ENCODE measurements at regions not wholly inside any gene's neighbourhood (a gene's known extent, or its start where the extent isn't known, plus 50 kb on each side); places are given as distances from the start of the nearest gene placed in this dataset.

DNA sequence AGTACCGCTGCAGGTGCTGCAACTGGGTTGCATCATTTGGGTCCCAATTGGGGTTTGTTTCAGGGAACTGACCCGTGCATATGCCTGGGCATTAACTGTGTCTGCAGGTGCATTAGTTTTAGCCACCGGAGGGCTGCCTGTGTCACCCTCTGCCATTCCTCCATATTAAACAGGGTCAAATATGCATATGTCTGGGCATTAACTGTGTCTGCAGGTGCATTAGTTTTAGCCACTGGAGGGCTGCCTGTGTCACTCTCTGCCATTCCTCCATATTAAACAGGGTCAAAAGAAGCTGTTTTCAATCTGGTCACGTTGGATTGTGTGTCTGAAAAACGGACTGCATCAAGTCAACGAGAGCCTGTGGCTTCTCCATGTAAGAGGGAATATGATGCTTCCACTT, 1317.0 kb downstream of the TMEM121 start:
- Histone ChIP-seq H3K27ac (ENCODE audit: low read length) (no peak overlapping the region), H3K79me2 (ENCODE audit: low read length) (no peaks in the 10 kb centered on the region), H3F3A (ENCODE audit: low read length, unreplicated experiment) (no peaks in the 10 kb centered on the region), H3K4me1 (ENCODE audit: insufficient read depth, low read length) (peaks cover 42% of the 10 kb centered on the region), H3K9me2 (replicated peaks; ENCODE audit: low read length) (no peaks in the 10 kb centered on the region), H3K27me3 (ENCODE audit: low read length) (no peaks in the 10 kb centered on the region), H3K9me3 (ENCODE audit: low read length) (no peaks in the 10 kb centered on the region), H3K9ac (ENCODE audit: low read length) (0 out of 2 replicates have a peak overlapping the region, but pooled peaks have one; percentile 76), H3K4me3 (ENCODE audit: low read length) (peak overlapping the region; percentile 83), H3K36me3 (ENCODE audit: low read depth, low read length) (no peaks in the 10 kb centered on the region), H2AFZ (ENCODE audit: low read length) (peak overlapping the region; percentile 94), H3K4me2 (ENCODE audit: low read length) (peak overlapping the region; percentile 95), H4K20me1 (ENCODE audit: low read length) (no peaks in the 10 kb centered on the region)
- CTCF ChIA-PET = interaction anchor here (1.1 kb wide), 1 partner anchor 29 kb away, joined by 5 read pairs; no protein-coding TSS in a partner anchor
- no peak for ATAC-seq
- no peak for DNase-seq
- no TSS peak for BruUV-seq (replicated peaks)
- TF ChIP-seq EZH2 (IDR thresholded peaks at IDR 0.05; ENCODE audit: low read length, unreplicated experiment) = no peak
- no peak for TF ChIP-seq EZH2phosphoT487 (IDR thresholded peaks at IDR 0.05; ENCODE audit: borderline replicate concordance, low read length)
- no peak for TF ChIP-seq CTCF (conservative IDR thresholded peaks at IDR 0.05; ENCODE audit: low read depth, low read length)
- intact Hi-C loops (cut with micrococcal nuclease) = no loop called here
- POLR2A ChIA-PET (ENCODE audit: unreplicated experiment) = no interaction called here

DNA sequence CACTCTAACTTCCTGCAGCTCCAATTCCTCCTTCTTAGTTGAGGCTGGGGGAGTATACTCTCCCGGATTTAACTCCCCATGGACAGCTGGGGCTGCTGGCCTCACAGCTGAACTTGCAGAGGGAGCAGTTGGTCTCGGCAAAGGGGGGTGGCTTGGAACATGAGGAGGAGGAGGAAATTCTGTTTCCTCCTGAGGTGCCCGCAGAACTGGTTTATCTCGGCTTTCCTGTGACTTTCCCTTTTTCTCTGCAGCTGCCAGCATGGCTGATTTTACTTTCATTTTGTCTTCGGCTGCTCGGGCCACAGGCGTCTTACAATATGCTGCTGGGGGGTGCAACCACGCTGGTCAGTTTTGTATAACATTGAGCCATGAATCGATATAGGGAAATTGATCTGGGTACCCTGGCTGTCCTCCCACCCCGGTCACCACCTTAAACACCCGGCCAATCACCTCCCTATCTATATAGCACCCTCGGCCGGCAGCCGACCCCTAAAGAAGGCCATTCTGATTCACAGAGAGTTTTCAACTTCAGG, 1317.6 kb downstream of the TMEM121 start:
- TF ChIP-seq EZH2 (IDR thresholded peaks at IDR 0.05; ENCODE audit: low read length, unreplicated experiment) (no peak), CTCF (conservative IDR thresholded peaks at IDR 0.05; ENCODE audit: low read depth, low read length) (no peak), EZH2phosphoT487 (IDR thresholded peaks at IDR 0.05; ENCODE audit: borderline replicate concordance, low read length) (no peak)
- H3K27ac ChIP-seq (ENCODE audit: low read length) = peak overlapping the region; percentile 78
- peak overlapping the region; percentile 83 for H3K4me3 ChIP-seq (ENCODE audit: low read length)
- peak overlapping the region; percentile 94 for H2AFZ ChIP-seq (ENCODE audit: low read length)
- H3K4me2 ChIP-seq (ENCODE audit: low read length) = peak overlapping the region; percentile 95
- peaks cover 47% of the 10 kb centered on the region for H3K4me1 ChIP-seq (ENCODE audit: insufficient read depth, low read length)
- no peaks in the 10 kb centered on the region for H3K79me2 ChIP-seq (ENCODE audit: low read length)
- POLR2A ChIA-PET (ENCODE audit: unreplicated experiment) = no interaction called here
- DNase-seq (peak; percentile 57), ATAC-seq (peak; percentile 34)
- no peaks in the 10 kb centered on the region for H4K20me1 ChIP-seq (ENCODE audit: low read length)
- H3K9ac ChIP-seq (ENCODE audit: low read length) = peak overlapping the region; percentile 76
- no peaks in the 10 kb centered on the region for H3K36me3 ChIP-seq (ENCODE audit: low read depth, low read length)
- H3K9me3 ChIP-seq (ENCODE audit: low read length) = no peaks in the 10 kb centered on the region
- H3K9me2 ChIP-seq (replicated peaks; ENCODE audit: low read length) = no peaks in the 10 kb centered on the region
- H3K27me3 ChIP-seq (ENCODE audit: low read length) = no peaks in the 10 kb centered on the region
- H3F3A ChIP-seq (ENCODE audit: low read length, unreplicated experiment) = no peaks in the 10 kb centered on the region
- BruUV-seq (replicated peaks) = TSS peak; percentile 74
- intact Hi-C loops (cut with micrococcal nuclease) = no loop called here
- CTCF ChIA-PET = interaction anchor here (1.1 kb wide), 1 partner anchor 29 kb away, joined by 5 read pairs; no protein-coding TSS in a partner anchor

DNA sequence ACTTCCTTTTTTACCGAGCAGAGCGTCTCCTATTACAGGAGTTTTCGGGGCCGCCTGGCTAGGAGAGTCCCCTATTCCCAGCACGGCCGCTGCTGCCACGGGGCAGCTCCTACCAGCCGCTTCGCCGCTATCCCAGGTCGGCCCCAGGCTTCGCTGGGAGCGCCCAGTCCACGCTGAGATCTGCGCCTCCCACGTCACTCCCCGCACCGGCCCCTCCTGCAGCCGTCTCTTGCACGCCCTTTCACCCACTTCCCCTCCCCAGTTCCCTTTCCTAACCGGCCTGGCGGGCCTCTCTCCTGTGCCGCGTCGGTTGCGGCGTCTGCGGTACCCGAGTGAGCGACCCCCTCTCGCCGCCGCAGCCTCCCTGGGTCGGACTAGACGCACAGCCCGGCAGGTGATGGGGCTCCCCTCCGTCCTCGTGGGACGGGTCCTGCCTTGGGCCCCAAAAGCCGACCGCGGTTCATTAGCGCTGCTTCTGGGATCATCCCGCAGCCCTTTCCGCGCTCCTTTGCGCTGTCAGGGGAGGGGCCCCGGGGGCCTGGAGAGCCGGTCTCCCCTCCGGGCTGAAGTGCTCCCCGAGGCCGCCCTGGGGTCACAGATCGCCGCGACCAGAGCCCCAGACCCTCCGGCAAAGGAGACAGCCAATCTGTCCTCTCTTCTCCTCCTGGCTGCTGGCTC, 1318.4 kb downstream of the TMEM121 start:
- ATAC-seq = peak; percentile 58
- POLR2A ChIA-PET (ENCODE audit: unreplicated experiment) = no interaction called here

More for the DNA sequence above, 1318.4 kb downstream of the TMEM121 start:
- Histone ChIP-seq H3K27ac (ENCODE audit: low read length) (peak overlapping the region; percentile 78), H3K27me3 (ENCODE audit: low read length) (no peaks in the 10 kb centered on the region), H3K36me3 (ENCODE audit: low read depth, low read length) (no peaks in the 10 kb centered on the region), H3K9me2 (replicated peaks; ENCODE audit: low read length) (no peaks in the 10 kb centered on the region), H3K4me2 (ENCODE audit: low read length) (peak overlapping the region; percentile 95), H3K9me3 (ENCODE audit: low read length) (no peaks in the 10 kb centered on the region), H3K4me3 (ENCODE audit: low read length) (peak overlapping the region; percentile 83), H3K4me1 (ENCODE audit: insufficient read depth, low read length) (peaks cover 52% of the 10 kb centered on the region), H3F3A (ENCODE audit: low read length, unreplicated experiment) (no peaks in the 10 kb centered on the region), H2AFZ (ENCODE audit: low read length) (peak overlapping the region; percentile 94), H4K20me1 (ENCODE audit: low read length) (no peaks in the 10 kb centered on the region), H3K9ac (ENCODE audit: low read length) (peak overlapping the region; percentile 76), H3K79me2 (ENCODE audit: low read length) (no peaks in the 10 kb centered on the region)
- no TSS peak for BruUV-seq (replicated peaks)
- CTCF ChIA-PET = interaction anchor here (1.1 kb wide), 1 partner anchor 28 kb away, joined by 5 read pairs; no protein-coding TSS in a partner anchor
- intact Hi-C loops (cut with micrococcal nuclease) = no loop called here
- TF ChIP-seq EZH2 (IDR thresholded peaks at IDR 0.05; ENCODE audit: low read length, unreplicated experiment) (no peak), CTCF (conservative IDR thresholded peaks at IDR 0.05; ENCODE audit: low read depth, low read length) (no peak), EZH2phosphoT487 (IDR thresholded peaks at IDR 0.05; ENCODE audit: borderline replicate concordance, low read length) (no peak)
- peak; percentile 51 for DNase-seq
